ENCODE measurements at regions not wholly inside any gene's neighbourhood (a gene's known extent, or its start where the extent isn't known, plus 50 kb on each side); places are given as distances from the start of the nearest gene placed in this dataset.

DNA sequence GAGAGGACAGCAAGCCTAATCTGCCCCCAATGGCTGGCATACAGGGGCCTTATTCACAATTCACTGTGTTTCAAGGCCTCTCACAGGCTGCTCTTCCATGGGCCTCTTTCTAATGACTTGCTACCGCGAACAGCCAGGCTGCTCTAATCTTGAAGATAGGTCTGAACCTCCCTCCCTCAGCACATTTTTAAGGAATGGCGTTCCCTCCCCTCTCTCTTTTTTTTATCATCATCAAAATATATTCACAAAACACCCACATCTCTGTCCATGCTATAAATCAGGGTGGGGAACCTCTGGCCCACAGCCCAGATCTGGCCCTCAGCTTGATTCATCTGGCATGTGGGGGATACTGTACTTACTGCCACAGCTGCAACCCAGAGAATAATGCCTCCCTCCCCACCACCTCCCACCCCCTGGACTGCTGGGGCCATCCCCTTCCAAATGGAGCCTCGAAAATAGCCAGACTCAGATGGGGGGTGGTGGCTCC lies 62.5 kb downstream of the PABIR2 start:
- Histone ChIP-seq H3K4ac (ENCODE audit: low read depth, low read length) (no peak overlapping the region), H2BK12ac (ENCODE audit: insufficient read length, low read depth, low read length) (no peak overlapping the region), H3K14ac (ENCODE audit: insufficient read depth, low read length) (no peak overlapping the region), H4K8ac (replicated peaks; ENCODE audit: insufficient read length, low read depth, low read length) (no peak overlapping the region), H2BK15ac (ENCODE audit: low read depth, low read length) (no peak overlapping the region), H3K27me3 (ENCODE audit: insufficient read depth, low read length) (no peaks in the 10 kb centered on the region), H3K79me1 (ENCODE audit: insufficient read depth, low read depth, low read length, poor library complexity, severe bottlenecking) (no peaks in the 10 kb centered on the region), H3K9ac (ENCODE audit: extremely low read depth, insufficient read length, low read length) (no peak overlapping the region), H3K23me2 (ENCODE audit: insufficient read length, low read depth, low read length, poor library complexity, severe bottlenecking) (no peaks in the 10 kb centered on the region), H2AFZ (ENCODE audit: low read length) (no peak overlapping the region), H3K18ac (ENCODE audit: insufficient read length, low read depth, low read length) (no peak overlapping the region), H3K4me2 (ENCODE audit: insufficient read depth, insufficient read length, low read length) (no peak overlapping the region), H3K23ac (ENCODE audit: insufficient read length, low read depth, low read length) (no peak overlapping the region), H3K56ac (ENCODE audit: insufficient read length, low read depth, low read length) (no peak overlapping the region), H3T11ph (ENCODE audit: low read length) (no peak overlapping the region), H3K4me1 (ENCODE audit: insufficient read depth, low read length) (no peaks in the 10 kb centered on the region), H4K91ac (ENCODE audit: insufficient read length, low read depth, low read length) (no peak overlapping the region), H3K9me3 (ENCODE audit: control insufficient read depth, low read depth, low read length) (no peaks in the 10 kb centered on the region), H2BK5ac (ENCODE audit: insufficient read length, low read length) (no peak overlapping the region), H2AK5ac (ENCODE audit: insufficient read length, low read length) (no peak overlapping the region), H4K20me1 (ENCODE audit: control insufficient read depth, insufficient read depth, insufficient read length) (peaks cover 3% of the 10 kb centered on the region), H2BK120ac (ENCODE audit: low read depth, low read length, poor library complexity, severe bottlenecking) (no peak overlapping the region), H4K5ac (ENCODE audit: insufficient read length, low read depth, low read length) (no peak overlapping the region), H2BK20ac (ENCODE audit: low read depth, low read length, poor library complexity, severe bottlenecking) (no peak overlapping the region), H3K79me2 (ENCODE audit: insufficient read depth, low read length) (no peaks in the 10 kb centered on the region), H3K27ac (ENCODE audit: insufficient read length, low read depth, low read length) (no peak overlapping the region)
- WGBS (ENCODE audit: extremely low coverage, insufficient read length, low lambda C conversion rate) = no CpG with 5 or more reads among the region's 4 CpGs
- Mint-ChIP-seq H3K4me1 (peaks cover 22 to 40% of the 10 kb centered on the region in 2 experiments), H3K27me3 (ENCODE audit: low read depth) (no peaks in the 10 kb centered on the region), H3K9me3 (peaks cover 3 to 80% of the 10 kb centered on the region in 2 experiments; a peak in 3 of 5 replicates), H3K4me3 (no peak overlapping the region), H3K36me3 (ENCODE audit: insufficient read depth in 1 of 3, low read depth in 3 of 3) (peaks cover 0 to 2% (median 0%) of the 10 kb centered on the region in 3 experiments; a peak in 1 of 7 replicates), H3K27ac (no peak overlapping the region; a peak in 1 of 7 replicates)
- no peak for DNase-seq
- TF ChIP-seq, protein P1, sequence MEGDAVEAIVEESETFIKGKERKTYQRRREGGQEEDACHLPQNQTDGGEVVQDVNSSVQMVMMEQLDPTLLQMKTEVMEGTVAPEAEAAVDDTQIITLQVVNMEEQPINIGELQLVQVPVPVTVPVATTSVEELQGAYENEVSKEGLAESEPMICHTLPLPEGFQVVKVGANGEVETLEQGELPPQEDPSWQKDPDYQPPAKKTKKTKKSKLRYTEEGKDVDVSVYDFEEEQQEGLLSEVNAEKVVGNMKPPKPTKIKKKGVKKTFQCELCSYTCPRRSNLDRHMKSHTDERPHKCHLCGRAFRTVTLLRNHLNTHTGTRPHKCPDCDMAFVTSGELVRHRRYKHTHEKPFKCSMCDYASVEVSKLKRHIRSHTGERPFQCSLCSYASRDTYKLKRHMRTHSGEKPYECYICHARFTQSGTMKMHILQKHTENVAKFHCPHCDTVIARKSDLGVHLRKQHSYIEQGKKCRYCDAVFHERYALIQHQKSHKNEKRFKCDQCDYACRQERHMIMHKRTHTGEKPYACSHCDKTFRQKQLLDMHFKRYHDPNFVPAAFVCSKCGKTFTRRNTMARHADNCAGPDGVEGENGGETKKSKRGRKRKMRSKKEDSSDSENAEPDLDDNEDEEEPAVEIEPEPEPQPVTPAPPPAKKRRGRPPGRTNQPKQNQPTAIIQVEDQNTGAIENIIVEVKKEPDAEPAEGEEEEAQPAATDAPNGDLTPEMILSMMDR (conservative IDR thresholded peaks at IDR 0.05) = no peak

Data from H9 (cell line).